HEK293 (cell line): ENCODE measurements at regions not wholly inside any gene's neighbourhood (a gene's known extent, or its start where the extent isn't known, plus 50 kb on each side); places are given as distances from the start of the nearest gene placed in this dataset.

Experiments used
- CTCF ChIA-PET: fragments of 350-600 bp; formaldehyde crosslinking; extraction: SDS; loops from one replicate; lab custom pipeline; 2021; ENCODE audit warnings: antibody characterized with exemption; lab: Yijun Ruan, JAX
- POLR2A ChIA-PET: fragments of 300-600 bp; formaldehyde crosslinking; extraction: SDS; loops from one replicate; lab custom pipeline; 2020; ENCODE audit warnings: antibody characterized with exemption, inconsistent platforms; lab: Yijun Ruan, JAX
- H3K27ac ChIP-seq: fragments of 200-500 bp; sonication (Bioruptor generic); 2 replicates; pipeline ENCODE4 v1.5.1; 2014; ENCODE audit warnings: low read depth, low read length, control low read depth, inconsistent platforms; ENCODE audit errors: extremely low read depth
- H3K36me3 ChIP-seq, 2 experiments: fragments of 200-500 bp in 1 of 2; sonication (Bioruptor generic) in 1 of 2; 1 replicate in 1 of 2; 2 replicates in 1 of 2; pipeline ENCODE4 v1.5.1; 2014 to 2017; ENCODE audit warnings: inconsistent platforms in 2 of 2, low read length in 2 of 2; ENCODE audit not compliant: control insufficient read depth in 2 of 2, insufficient read depth in 1 of 2
- H3K4me1 ChIP-seq: fragments of 200-500 bp; sonication (Bioruptor generic); 2 replicates; pipeline ENCODE4 v1.5.1; 2014; ENCODE audit warnings: mild to moderate bottlenecking, low read length, inconsistent platforms; ENCODE audit not compliant: control insufficient read depth, insufficient read depth
- H3K4me3 ChIP-seq: 2 replicates; pipeline ENCODE4 v1.5.1; 2011; ENCODE audit warnings: low read depth, mild to moderate bottlenecking, control low read depth, low read length, moderate library complexity
- H3K9me3 ChIP-seq: fragments of 200-500 bp; sonication (Bioruptor generic); 2 replicates; pipeline ENCODE4 v1.5.1; 2014; ENCODE audit warnings: low read depth, low read length, inconsistent platforms; ENCODE audit not compliant: control insufficient read depth, insufficient read depth
- SP7 ChIP-seq: fragments of 450-650 bp; formaldehyde crosslinking; IDR thresholded peaks from 2 replicates; pipeline ENCODE4 v1.5.1; 2016; ENCODE audit warnings: missing biosample characterization, missing genetic modification characterization
- ZBTB7A ChIP-seq: fragments of 450-650 bp; formaldehyde crosslinking; IDR thresholded peaks from 2 replicates; pipeline ENCODE4 v1.5.1; 2016; ENCODE audit warnings: low read depth, missing biosample characterization, missing genetic modification characterization
- ZFP37 ChIP-seq: fragments of 450-650 bp; formaldehyde crosslinking; IDR thresholded peaks from 2 replicates; pipeline ENCODE4 v1.5.1; 2016; ENCODE audit warnings: missing biosample characterization, missing genetic modification characterization
- ZNF155 ChIP-seq: fragments of 450-650 bp; formaldehyde crosslinking; IDR thresholded peaks from 2 replicates; pipeline ENCODE4 v1.5.1; 2016; ENCODE audit warnings: missing biosample characterization, missing genetic modification characterization
- ZNF169 ChIP-seq: fragments of 450-650 bp; formaldehyde crosslinking; IDR thresholded peaks from 2 replicates; pipeline ENCODE4 v1.5.1; 2016; ENCODE audit warnings: missing biosample characterization, missing genetic modification characterization
- ZNF2 ChIP-seq: fragments of 450-650 bp; formaldehyde crosslinking; IDR thresholded peaks from 2 replicates; pipeline ENCODE4 v1.5.1; 2016; ENCODE audit warnings: missing biosample characterization, missing genetic modification characterization
- ZNF211 ChIP-seq: fragments of 450-650 bp; formaldehyde crosslinking; IDR thresholded peaks from 2 replicates; pipeline ENCODE4 v1.5.1; 2016; ENCODE audit warnings: low read depth, missing biosample characterization, missing genetic modification characterization
- ZNF391 ChIP-seq: fragments of 450-650 bp; formaldehyde crosslinking; IDR thresholded peaks from 2 replicates; pipeline ENCODE4 v1.5.1; 2016; ENCODE audit warnings: low read depth, missing biosample characterization, missing genetic modification characterization, borderline replicate concordance
- ZNF600 ChIP-seq: fragments of 450-650 bp; formaldehyde crosslinking; IDR thresholded peaks from 2 replicates; pipeline ENCODE4 v1.5.1; 2016; ENCODE audit warnings: missing biosample characterization, missing genetic modification characterization
- ZNF677 ChIP-seq: fragments of 450-650 bp; IDR thresholded peaks from 2 replicates; pipeline ENCODE4 v1.5.0; 2018; ENCODE audit warnings: missing biosample characterization, mild to moderate bottlenecking, missing genetic modification characterization, moderate library complexity
- ZXDB ChIP-seq: fragments of 450-650 bp; formaldehyde crosslinking; IDR thresholded peaks from 2 replicates; pipeline ENCODE4 v1.5.1; 2016; ENCODE audit warnings: missing biosample characterization, missing genetic modification characterization
- TF ChIP-seq, protein P1 (sequence below): fragments of 450-650 bp; formaldehyde crosslinking; conservative IDR thresholded peaks from 2 replicates; pipeline ENCODE4 v1.5.1; 2016; ENCODE audit warnings: low read depth, missing biosample characterization, missing genetic modification characterization
- TF ChIP-seq, protein P2 (sequence below): fragments of 450-650 bp; formaldehyde crosslinking; IDR thresholded peaks from 2 replicates; pipeline ENCODE4 v1.5.1; 2016; ENCODE audit warnings: missing biosample characterization, missing genetic modification characterization
- TF ChIP-seq, protein P3 (sequence below): fragments of 450-650 bp; formaldehyde crosslinking; IDR thresholded peaks from 2 replicates; pipeline ENCODE4 v1.5.1; 2016; ENCODE audit warnings: missing biosample characterization, missing genetic modification characterization, low read depth
- TF ChIP-seq, protein P4 (sequence below): fragments of 450-650 bp; formaldehyde crosslinking; IDR thresholded peaks from 2 replicates; pipeline ENCODE4 v1.5.1; 2016; ENCODE audit warnings: missing biosample characterization, missing genetic modification characterization
- TF ChIP-seq, protein P5 (sequence below): fragments of 450-650 bp; formaldehyde crosslinking; IDR thresholded peaks from 2 replicates; pipeline ENCODE4 v1.5.1; 2017; ENCODE audit warnings: missing biosample characterization, missing genetic modification characterization
- TF ChIP-seq, protein P6 (sequence below): fragments of 450-650 bp; formaldehyde crosslinking; IDR thresholded peaks from 2 replicates; pipeline ENCODE4 v1.5.1; 2016; ENCODE audit warnings: missing biosample characterization, missing genetic modification characterization

DNA sequence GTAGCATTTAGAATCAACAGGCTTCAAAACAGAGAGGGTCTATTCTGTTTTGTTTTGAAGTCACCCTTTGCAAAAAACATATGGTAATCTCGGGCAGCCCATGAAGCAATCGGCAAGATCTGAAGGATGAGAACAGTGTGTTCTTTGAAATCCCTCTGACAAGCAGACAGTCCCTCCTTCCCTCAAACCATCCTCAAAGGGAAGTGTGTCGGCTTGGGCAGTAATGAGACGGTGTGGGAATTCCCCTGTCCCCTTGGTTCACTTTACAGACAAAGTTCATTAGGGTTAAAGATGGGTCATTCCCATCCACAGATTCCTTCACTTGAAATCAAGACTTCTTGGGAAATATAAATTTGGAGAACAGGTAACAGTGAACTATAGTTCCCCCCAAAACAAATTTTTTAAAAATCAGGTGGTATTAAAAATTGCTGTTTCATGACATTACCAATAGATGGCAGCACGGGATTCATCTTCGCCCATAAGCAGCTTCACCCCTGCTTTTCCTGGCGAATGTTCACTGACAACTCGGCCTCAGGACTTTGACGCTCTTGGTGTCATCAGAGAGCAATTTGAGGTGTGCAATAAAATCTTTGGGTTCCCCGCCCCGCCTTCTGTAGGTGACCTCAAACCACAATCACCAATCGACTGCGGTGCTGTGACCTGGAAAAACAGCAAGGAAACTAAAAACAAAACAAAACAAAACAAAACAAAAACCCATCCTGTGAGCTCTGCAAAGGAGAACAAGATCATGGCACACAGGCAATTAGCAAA, 159.3 kb upstream of the TNFAIP3 start (continued):
- TF ChIP-seq, protein P1, sequence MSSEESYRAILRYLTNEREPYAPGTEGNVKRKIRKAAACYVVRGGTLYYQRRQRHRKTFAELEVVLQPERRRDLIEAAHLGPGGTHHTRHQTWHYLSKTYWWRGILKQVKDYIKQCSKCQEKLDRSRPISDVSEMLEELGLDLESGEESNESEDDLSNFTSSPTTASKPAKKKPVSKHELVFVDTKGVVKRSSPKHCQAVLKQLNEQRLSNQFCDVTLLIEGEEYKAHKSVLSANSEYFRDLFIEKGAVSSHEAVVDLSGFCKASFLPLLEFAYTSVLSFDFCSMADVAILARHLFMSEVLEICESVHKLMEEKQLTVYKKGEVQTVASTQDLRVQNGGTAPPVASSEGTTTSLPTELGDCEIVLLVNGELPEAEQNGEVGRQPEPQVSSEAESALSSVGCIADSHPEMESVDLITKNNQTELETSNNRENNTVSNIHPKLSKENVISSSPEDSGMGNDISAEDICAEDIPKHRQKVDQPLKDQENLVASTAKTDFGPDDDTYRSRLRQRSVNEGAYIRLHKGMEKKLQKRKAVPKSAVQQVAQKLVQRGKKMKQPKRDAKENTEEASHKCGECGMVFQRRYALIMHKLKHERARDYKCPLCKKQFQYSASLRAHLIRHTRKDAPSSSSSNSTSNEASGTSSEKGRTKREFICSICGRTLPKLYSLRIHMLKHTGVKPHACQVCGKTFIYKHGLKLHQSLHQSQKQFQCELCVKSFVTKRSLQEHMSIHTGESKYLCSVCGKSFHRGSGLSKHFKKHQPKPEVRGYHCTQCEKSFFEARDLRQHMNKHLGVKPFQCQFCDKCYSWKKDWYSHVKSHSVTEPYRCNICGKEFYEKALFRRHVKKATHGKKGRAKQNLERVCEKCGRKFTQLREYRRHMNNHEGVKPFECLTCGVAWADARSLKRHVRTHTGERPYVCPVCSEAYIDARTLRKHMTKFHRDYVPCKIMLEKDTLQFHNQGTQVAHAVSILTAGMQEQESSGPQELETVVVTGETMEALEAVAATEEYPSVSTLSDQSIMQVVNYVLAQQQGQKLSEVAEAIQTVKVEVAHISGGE (tag by site-specific recombination): no peak
- TF ChIP-seq ZNF2 (tag by site-specific recombination): peak; percentile 51; the same call in 1 of the 2 replicates
- no peak for TF ChIP-seq ZNF600 (tag by site-specific recombination)
- TF ChIP-seq, protein P2, sequence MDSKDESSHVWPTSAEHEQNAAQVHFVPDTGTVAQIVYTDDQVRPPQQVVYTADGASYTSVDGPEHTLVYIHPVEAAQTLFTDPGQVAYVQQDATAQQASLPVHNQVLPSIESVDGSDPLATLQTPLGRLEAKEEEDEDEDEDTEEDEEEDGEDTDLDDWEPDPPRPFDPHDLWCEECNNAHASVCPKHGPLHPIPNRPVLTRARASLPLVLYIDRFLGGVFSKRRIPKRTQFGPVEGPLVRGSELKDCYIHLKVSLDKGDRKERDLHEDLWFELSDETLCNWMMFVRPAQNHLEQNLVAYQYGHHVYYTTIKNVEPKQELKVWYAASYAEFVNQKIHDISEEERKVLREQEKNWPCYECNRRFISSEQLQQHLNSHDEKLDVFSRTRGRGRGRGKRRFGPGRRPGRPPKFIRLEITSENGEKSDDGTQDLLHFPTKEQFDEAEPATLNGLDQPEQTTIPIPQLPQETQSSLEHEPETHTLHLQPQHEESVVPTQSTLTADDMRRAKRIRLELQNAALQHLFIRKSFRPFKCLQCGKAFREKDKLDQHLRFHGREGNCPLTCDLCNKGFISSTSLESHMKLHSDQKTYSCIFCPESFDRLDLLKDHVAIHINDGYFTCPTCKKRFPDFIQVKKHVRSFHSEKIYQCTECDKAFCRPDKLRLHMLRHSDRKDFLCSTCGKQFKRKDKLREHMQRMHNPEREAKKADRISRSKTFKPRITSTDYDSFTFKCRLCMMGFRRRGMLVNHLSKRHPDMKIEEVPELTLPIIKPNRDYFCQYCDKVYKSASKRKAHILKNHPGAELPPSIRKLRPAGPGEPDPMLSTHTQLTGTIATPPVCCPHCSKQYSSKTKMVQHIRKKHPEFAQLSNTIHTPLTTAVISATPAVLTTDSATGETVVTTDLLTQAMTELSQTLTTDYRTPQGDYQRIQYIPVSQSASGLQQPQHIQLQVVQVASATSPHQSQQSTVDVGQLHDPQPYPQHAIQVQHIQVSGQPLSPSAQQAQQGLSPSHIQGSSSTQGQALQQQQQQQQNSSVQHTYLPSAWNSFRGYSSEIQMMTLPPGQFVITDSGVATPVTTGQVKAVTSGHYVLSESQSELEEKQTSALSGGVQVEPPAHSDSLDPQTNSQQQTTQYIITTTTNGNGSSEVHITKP: peak; percentile 22; the same call in 1 of the 2 replicates
- TF ChIP-seq, protein P3, sequence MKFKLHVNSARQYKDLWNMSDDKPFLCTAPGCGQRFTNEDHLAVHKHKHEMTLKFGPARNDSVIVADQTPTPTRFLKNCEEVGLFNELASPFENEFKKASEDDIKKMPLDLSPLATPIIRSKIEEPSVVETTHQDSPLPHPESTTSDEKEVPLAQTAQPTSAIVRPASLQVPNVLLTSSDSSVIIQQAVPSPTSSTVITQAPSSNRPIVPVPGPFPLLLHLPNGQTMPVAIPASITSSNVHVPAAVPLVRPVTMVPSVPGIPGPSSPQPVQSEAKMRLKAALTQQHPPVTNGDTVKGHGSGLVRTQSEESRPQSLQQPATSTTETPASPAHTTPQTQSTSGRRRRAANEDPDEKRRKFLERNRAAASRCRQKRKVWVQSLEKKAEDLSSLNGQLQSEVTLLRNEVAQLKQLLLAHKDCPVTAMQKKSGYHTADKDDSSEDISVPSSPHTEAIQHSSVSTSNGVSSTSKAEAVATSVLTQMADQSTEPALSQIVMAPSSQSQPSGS (tag by site-specific recombination): no peak
- no peak for TF ChIP-seq ZNF155
- TF ChIP-seq, all 188 proteins: peak for 11

DNA sequence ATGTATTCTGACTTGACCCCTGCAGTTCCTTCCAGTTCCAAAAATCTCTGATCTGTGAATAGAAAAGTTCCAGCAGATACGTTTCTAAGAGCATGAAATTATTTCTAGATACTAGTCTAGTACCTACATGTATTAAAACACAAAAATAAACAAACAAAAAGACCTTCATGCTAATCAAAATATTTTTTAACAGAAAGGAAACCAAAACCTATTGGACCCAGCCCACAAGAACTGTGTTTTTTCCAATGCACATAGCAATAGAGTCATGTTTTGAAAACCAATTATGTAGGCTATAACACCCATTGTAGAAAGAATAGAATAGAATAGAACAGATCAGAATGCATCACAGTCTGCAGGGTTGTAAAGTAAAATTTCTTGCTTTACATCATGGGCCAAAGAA, 158.6 kb upstream of the TNFAIP3 start:
- ChIA-PET CTCF (interaction anchor here (0.6 to 3.0 kb wide), 46 partner anchors 8 to 1064 kb away, joined by 3 to 44 read pairs (median 4); partner anchors contain the start of gene TNFAIP3), POLR2A (interaction anchor here (1.0 kb wide), 1 partner anchor 158 kb away, joined by 4 read pairs; the partner anchor contains the start of gene TNFAIP3)
- Histone ChIP-seq H3K9me3 (no peaks in the 10 kb centered on the region), H3K4me3 (no peak overlapping the region), H3K36me3 (no peaks in the 10 kb centered on the region), H3K4me1 (no peaks in the 10 kb centered on the region), H3K27ac (no peak overlapping the region)
- no peak for TF ChIP-seq ZBTB7A (tag by site-specific recombination)
- no peak for TF ChIP-seq ZXDB
- TF ChIP-seq, protein P4, sequence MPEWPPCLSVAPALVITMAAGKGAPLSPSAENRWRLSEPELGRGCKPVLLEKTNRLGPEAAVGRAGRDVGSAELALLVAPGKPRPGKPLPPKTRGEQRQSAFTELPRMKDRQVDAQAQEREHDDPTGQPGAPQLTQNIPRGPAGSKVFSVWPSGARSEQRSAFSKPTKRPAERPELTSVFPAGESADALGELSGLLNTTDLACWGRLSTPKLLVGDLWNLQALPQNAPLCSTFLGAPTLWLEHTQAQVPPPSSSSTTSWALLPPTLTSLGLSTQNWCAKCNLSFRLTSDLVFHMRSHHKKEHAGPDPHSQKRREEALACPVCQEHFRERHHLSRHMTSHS (tag by site-specific recombination): no peak
- TF ChIP-seq, protein P5, sequence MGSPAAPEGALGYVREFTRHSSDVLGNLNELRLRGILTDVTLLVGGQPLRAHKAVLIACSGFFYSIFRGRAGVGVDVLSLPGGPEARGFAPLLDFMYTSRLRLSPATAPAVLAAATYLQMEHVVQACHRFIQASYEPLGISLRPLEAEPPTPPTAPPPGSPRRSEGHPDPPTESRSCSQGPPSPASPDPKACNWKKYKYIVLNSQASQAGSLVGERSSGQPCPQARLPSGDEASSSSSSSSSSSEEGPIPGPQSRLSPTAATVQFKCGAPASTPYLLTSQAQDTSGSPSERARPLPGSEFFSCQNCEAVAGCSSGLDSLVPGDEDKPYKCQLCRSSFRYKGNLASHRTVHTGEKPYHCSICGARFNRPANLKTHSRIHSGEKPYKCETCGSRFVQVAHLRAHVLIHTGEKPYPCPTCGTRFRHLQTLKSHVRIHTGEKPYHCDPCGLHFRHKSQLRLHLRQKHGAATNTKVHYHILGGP: no peak
- no peak for TF ChIP-seq ZNF677 (tag by site-specific recombination)
- no peak for TF ChIP-seq SP7
- no peak for TF ChIP-seq ZNF169
- TF ChIP-seq ZNF391 (tag by site-specific recombination): no peak
- no peak for TF ChIP-seq ZNF211 (tag by site-specific recombination)
- TF ChIP-seq, protein P6, sequence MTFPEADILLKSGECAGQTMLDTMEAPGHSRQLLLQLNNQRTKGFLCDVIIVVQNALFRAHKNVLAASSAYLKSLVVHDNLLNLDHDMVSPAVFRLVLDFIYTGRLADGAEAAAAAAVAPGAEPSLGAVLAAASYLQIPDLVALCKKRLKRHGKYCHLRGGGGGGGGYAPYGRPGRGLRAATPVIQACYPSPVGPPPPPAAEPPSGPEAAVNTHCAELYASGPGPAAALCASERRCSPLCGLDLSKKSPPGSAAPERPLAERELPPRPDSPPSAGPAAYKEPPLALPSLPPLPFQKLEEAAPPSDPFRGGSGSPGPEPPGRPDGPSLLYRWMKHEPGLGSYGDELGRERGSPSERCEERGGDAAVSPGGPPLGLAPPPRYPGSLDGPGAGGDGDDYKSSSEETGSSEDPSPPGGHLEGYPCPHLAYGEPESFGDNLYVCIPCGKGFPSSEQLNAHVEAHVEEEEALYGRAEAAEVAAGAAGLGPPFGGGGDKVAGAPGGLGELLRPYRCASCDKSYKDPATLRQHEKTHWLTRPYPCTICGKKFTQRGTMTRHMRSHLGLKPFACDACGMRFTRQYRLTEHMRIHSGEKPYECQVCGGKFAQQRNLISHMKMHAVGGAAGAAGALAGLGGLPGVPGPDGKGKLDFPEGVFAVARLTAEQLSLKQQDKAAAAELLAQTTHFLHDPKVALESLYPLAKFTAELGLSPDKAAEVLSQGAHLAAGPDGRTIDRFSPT (tag by site-specific recombination): no peak
- no peak for TF ChIP-seq ZFP37 (tag by site-specific recombination)
